ENCODE measurements at regions not wholly inside any gene's neighbourhood (a gene's known extent, or its start where the extent isn't known, plus 50 kb on each side); places are given as distances from the start of the nearest gene placed in this dataset.

DNA sequence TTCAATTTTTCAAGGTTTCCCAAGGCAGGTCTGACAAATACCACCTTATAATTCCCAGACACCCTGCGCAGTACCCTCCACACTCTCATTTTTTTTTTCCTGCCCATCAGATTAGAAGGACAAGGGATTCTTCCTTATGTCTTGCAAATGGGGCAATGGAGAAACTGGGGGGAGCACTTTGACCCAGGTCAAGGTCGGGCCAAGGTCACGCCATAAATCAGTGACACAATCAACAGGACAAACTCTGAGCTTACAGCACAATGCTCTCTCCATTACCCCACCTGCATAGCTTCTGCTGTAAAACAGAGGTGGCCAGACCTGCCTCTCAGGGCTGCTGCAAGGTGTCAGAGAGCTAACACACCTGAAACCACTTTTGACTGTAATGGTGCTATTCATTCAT is 254.4 kb upstream of the ZMIZ1 start:
- no peak for TF ChIP-seq EZH2 (IDR thresholded peaks at IDR 0.05; ENCODE audit: borderline replicate concordance, insufficient read depth, low read depth, low read length, poor library complexity, severe bottlenecking)
- TF ChIP-seq, protein P1, sequence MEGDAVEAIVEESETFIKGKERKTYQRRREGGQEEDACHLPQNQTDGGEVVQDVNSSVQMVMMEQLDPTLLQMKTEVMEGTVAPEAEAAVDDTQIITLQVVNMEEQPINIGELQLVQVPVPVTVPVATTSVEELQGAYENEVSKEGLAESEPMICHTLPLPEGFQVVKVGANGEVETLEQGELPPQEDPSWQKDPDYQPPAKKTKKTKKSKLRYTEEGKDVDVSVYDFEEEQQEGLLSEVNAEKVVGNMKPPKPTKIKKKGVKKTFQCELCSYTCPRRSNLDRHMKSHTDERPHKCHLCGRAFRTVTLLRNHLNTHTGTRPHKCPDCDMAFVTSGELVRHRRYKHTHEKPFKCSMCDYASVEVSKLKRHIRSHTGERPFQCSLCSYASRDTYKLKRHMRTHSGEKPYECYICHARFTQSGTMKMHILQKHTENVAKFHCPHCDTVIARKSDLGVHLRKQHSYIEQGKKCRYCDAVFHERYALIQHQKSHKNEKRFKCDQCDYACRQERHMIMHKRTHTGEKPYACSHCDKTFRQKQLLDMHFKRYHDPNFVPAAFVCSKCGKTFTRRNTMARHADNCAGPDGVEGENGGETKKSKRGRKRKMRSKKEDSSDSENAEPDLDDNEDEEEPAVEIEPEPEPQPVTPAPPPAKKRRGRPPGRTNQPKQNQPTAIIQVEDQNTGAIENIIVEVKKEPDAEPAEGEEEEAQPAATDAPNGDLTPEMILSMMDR (IDR thresholded peaks at IDR 0.05), result no peak
